ENCODE measurements at regions not wholly inside any gene's neighbourhood (a gene's known extent, or its start where the extent isn't known, plus 50 kb on each side); places are given as distances from the start of the nearest gene placed in this dataset.

- TF ChIP-seq CTCF (optimal IDR thresholded peaks at IDR 0.05 in 1 of 3, IDR thresholded peaks at IDR 0.05 in 1 of 3, conservative IDR thresholded peaks at IDR 0.05 in 1 of 3; ENCODE audit: extremely low read depth in 1 of 3, insufficient read depth in 2 of 3, low read length in 3 of 3) (no peak), EZH2 (IDR thresholded peaks at IDR 0.05; ENCODE audit: low read length) (no peak)
Observed at GRCh38 chr5:133729800-133730199, 117.5 kb upstream of the FSTL4 start.
